Neural crest cell (in vitro differentiated cells): ENCODE measurements at regions not wholly inside any gene's neighbourhood (a gene's known extent, or its start where the extent isn't known, plus 50 kb on each side); places are given as distances from the start of the nearest gene placed in this dataset.
"Not testable (repeated sequence)": the region's sequence is repeated elsewhere in the genome, so short reads cannot be mapped to it uniquely, and the experiment has no call there.

ENCODE experiments used
- DNase-seq: peaks from one replicate; pipeline ENCODE4 v3.0.0; 2021; ENCODE audit warnings: low read depth, mixed read lengths, low spot score
- H3K27ac Mint-ChIP-seq: one replicate; pipeline ENCODE4 v1.8.0; 2021; ENCODE audit warnings: mild to moderate bottlenecking, mixed read lengths; ENCODE audit not compliant: unreplicated experiment
- H3K27me3 Mint-ChIP-seq: 2 replicates; pipeline ENCODE4 v1.8.0; 2021; ENCODE audit warnings: low read depth, mild to moderate bottlenecking, mixed read lengths
- H3K36me3 Mint-ChIP-seq: 2 replicates; pipeline ENCODE4 v1.8.0; 2021; ENCODE audit warnings: low read depth, mild to moderate bottlenecking, mixed read lengths
- H3K4me1 Mint-ChIP-seq: 2 replicates; pipeline ENCODE4 v1.8.0; 2021; ENCODE audit warnings: mixed read lengths
- H3K4me3 Mint-ChIP-seq: one replicate; pipeline ENCODE4 v1.8.0; 2021; ENCODE audit warnings: mild to moderate bottlenecking, mixed read lengths
- H3K9me3 Mint-ChIP-seq: 2 replicates; pipeline ENCODE4 v1.8.0; 2021; ENCODE audit warnings: mixed read lengths
- TF ChIP-seq, protein P1 (sequence below): fragments of 200-600 bp; sonication (generic); conservative IDR thresholded peaks from 2 replicates; pipeline ENCODE4 v1.5.0; 2021; ENCODE audit warnings: antibody characterized with exemption, mild to moderate bottlenecking

DNA sequence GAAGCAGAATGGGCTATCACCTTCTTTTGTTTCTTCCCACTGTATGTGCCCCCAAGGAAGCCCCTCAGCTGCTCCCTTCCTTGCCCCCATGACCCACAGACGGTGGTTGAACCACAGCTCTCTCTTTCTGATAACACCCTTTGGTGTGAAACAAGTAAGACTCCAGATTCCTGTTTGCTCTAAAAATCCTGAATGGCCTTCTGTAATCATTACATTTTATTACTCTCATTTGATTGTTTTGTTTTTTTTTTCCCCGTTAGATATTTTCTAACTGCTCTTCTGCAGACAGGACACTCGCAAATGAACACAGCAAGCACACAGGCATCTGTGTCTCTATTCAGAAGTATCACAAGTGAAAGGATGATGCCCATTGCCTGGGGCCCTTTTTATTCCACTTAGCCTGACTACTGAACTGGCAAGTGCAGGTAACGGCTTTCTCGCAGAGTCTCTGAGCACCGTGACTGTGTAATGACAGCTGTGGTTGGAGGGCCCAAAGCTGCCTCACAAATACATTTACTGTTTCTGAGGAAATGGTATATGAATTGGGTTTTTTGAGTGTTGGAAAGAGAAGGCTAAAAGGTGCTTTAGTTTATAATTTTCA, 59.3 kb downstream of the OXGR1 start:
- no peak for DNase-seq
- Mint-ChIP-seq H3K9me3 (no peaks in the 10 kb centered on the region), H3K4me3 (no peak overlapping the region), H3K27me3 (no peaks in the 10 kb centered on the region), H3K36me3 (no peaks in the 10 kb centered on the region), H3K4me1 (peaks cover 5% of the 10 kb centered on the region), H3K27ac (no peak overlapping the region)
- TF ChIP-seq, protein P1, sequence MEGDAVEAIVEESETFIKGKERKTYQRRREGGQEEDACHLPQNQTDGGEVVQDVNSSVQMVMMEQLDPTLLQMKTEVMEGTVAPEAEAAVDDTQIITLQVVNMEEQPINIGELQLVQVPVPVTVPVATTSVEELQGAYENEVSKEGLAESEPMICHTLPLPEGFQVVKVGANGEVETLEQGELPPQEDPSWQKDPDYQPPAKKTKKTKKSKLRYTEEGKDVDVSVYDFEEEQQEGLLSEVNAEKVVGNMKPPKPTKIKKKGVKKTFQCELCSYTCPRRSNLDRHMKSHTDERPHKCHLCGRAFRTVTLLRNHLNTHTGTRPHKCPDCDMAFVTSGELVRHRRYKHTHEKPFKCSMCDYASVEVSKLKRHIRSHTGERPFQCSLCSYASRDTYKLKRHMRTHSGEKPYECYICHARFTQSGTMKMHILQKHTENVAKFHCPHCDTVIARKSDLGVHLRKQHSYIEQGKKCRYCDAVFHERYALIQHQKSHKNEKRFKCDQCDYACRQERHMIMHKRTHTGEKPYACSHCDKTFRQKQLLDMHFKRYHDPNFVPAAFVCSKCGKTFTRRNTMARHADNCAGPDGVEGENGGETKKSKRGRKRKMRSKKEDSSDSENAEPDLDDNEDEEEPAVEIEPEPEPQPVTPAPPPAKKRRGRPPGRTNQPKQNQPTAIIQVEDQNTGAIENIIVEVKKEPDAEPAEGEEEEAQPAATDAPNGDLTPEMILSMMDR, result no peak

DNA sequence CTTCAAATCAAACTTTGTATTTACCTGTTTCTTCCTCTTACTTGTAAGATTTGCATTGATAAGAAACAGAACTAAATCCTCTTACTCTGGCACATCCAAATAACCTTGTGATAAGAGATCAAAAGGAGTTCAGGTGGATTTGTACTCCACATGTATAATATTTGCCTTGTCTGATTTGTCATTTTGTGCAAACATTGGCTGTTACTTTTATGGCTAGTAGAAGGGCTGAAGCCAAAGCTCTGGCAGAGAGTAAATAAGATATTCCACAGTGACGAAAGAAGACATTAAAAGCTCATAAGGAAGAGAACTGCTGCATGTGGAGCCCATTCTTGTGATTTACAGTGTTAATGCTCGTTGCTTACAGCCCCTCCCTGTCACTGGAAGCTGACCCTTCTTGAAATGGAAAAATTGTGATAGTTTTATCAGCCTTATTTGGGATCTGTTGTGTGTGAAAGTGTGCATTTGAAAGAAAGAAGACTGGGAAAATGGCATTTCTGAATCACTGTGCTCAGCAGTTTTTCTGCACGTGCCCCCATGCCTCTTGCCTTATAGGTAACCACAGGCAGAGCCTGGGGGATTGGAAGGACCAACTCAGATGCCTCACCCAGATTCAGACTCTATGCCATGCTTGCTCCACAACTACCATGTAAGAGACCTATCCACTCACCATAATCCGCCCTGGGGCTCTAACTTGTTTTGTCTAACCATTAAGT, 68.2 kb downstream of the OXGR1 start:
- Mint-ChIP-seq H3K4me1 (no peaks in the 10 kb centered on the region), H3K4me3 (no peak overlapping the region), H3K9me3 (peaks cover 16% of the 10 kb centered on the region), H3K27me3 (no peaks in the 10 kb centered on the region), H3K36me3 (peaks cover 2% of the 10 kb centered on the region), H3K27ac (no peak overlapping the region)
- DNase-seq, result no peak
- TF ChIP-seq, protein P1, result no peak

DNA sequence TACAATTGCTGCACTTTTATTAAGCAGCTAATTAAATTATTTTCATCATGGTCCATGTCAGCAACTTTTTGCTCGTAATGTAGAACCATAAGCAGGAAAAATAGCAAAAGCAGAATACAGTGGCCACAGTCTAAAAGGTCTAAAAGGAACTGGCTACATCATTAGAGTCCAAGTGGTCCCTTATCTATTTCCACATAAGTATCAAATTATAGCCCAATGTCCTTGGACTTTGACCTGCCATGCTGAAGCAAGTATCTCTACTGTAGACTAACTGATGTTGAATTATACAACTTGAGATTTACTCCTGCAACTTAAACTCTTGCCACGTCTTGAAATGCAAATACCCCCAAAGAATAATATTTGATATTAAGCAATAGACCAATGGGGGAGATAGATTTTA, 68.8 kb downstream of the OXGR1 start:
- Mint-ChIP-seq H3K4me1 (no peaks in the 10 kb centered on the region), H3K36me3 (peaks cover 5% of the 10 kb centered on the region), H3K27me3 (no peaks in the 10 kb centered on the region), H3K9me3 (peaks cover 16% of the 10 kb centered on the region), H3K27ac (no peak overlapping the region), H3K4me3 (no peak overlapping the region)
- TF ChIP-seq, protein P1, result no peak
- no peak for DNase-seq

DNA sequence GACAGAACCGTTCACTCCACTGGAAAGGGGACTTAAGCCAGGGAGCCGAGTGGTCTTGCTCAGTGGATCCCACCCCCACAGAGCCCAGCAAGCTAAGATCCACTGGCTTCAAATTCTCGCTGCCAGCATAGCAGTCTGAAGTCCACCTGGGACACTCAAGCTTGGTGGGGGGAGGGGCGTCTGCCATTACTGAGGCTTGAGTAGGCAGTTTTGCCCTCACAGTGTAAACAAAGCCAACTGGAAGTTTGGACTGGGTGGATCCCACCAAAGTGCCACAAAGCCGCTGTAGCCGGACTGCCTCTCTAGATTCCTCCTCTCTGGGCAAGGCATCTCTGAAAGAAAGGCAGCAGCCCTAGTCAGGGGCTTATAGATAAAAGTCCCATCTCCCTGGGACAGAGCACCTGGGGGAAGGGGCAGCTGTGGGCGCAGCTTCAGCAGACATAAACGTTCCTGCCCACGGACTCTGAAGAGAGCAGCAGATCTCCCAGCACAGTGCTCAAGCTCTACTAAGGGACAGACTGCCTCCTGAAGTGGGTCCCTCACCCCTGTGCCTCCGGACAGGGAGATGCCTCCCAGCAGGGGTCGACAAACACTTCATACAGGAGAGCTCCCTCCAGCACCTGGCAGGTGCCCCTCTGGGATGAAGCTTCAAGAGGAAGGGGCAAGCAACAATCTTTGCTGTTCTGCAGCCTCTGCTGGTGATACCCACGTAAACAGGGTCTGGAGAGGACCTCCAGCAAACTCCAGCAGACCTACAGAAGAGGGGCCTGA, 75.2 kb downstream of the OXGR1 start:
- not testable (repeated sequence) for H3K4me3 Mint-ChIP-seq, H3K4me1 Mint-ChIP-seq, H3K27me3 Mint-ChIP-seq, H3K36me3 Mint-ChIP-seq, H3K27ac Mint-ChIP-seq, DNase-seq
- peaks cover 21% of the 10 kb centered on the region for H3K9me3 Mint-ChIP-seq

DNA sequence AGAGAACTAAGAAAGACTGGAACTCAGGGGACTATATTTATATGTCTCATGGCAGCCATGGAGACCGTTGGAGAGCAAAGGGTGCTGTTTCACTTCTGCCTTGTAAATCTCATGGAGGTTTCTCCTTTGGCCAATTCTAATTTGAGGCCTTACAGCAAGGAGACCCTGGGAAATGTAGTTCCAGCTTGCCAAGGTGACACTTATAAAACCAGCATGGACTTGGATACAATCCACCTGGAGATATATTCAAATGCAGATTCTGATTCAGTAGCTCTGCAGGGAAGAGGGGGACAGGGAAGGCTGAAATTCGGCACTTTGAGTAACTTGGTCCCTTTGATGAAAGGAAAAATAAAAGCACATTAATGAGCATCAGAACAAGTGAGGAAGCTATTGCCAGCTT, 90.0 kb downstream of the OXGR1 start:
- Mint-ChIP-seq H3K4me3 (no peak overlapping the region), H3K27me3 (no peaks in the 10 kb centered on the region), H3K27ac (no peak overlapping the region), H3K36me3 (no peaks in the 10 kb centered on the region), H3K4me1 (peaks cover 16% of the 10 kb centered on the region), H3K9me3 (peaks cover 2% of the 10 kb centered on the region)
- TF ChIP-seq, protein P1, result no peak
- no peak for DNase-seq

- H3K27ac Mint-ChIP-seq, result no peak overlapping the region
- H3K27me3 Mint-ChIP-seq, result no peaks in the 10 kb centered on the region
- H3K4me3 Mint-ChIP-seq, result no peak overlapping the region
- H3K36me3 Mint-ChIP-seq, result no peaks in the 10 kb centered on the region
- peaks cover 26% of the 10 kb centered on the region for H3K4me1 Mint-ChIP-seq
- peaks cover 2% of the 10 kb centered on the region for H3K9me3 Mint-ChIP-seq
- TF ChIP-seq, protein P1, result no peak
- DNase-seq, result no peak
Observed at GRCh38 chr13:96903085-96903484, 91.2 kb downstream of the OXGR1 start.
